ENCODE measurements at regions not wholly inside any gene's neighbourhood (a gene's known extent, or its start where the extent isn't known, plus 50 kb on each side); places are given as distances from the start of the nearest gene placed in this dataset.

DNA sequence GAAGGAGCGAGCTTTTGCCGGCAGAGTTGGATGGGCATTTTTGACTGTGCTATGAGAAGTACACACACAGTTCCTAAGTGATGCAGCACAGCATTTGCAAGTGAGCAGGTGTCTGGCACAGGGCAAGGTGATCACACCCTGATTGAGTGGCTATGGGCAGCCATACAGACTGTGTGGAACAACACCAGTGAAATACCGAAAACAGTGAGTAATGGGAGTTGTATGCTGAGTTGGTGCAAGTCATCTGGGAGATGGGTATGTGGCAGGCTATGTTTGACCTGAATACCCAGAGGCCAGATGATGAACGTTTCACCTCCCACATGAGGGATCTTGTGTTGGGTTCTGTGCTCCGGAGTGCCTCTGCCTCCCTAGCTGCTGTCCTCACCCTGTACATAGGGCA is 53.5 kb upstream of the TIPARP start:
- no peak for DNase-seq
- no peak overlapping the region for H3K4me3 ChIP-seq
- WGBS, 3 donors: 84 to 89% (median 84%) methylated on average over 5 of the region's 5 CpGs
- TF ChIP-seq EP300 (IDR thresholded peaks at IDR 0.05): no peak
- TF ChIP-seq, protein P1, sequence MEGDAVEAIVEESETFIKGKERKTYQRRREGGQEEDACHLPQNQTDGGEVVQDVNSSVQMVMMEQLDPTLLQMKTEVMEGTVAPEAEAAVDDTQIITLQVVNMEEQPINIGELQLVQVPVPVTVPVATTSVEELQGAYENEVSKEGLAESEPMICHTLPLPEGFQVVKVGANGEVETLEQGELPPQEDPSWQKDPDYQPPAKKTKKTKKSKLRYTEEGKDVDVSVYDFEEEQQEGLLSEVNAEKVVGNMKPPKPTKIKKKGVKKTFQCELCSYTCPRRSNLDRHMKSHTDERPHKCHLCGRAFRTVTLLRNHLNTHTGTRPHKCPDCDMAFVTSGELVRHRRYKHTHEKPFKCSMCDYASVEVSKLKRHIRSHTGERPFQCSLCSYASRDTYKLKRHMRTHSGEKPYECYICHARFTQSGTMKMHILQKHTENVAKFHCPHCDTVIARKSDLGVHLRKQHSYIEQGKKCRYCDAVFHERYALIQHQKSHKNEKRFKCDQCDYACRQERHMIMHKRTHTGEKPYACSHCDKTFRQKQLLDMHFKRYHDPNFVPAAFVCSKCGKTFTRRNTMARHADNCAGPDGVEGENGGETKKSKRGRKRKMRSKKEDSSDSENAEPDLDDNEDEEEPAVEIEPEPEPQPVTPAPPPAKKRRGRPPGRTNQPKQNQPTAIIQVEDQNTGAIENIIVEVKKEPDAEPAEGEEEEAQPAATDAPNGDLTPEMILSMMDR (IDR thresholded peaks at IDR 0.05): no peak
- TF ChIP-seq POLR2A (IDR thresholded peaks at IDR 0.05): no peak
- no peaks in the 10 kb centered on the region for H3K27me3 ChIP-seq
- no peaks in the 10 kb centered on the region for H3K9me3 ChIP-seq
- no peaks in the 10 kb centered on the region for H3K36me3 ChIP-seq
- intact Hi-C loops (cut with DNase I): no loop called here
- no peaks in the 10 kb centered on the region for H3K4me1 ChIP-seq (ENCODE audit: insufficient read depth)
- no peak overlapping the region for H3K27ac ChIP-seq

DNA sequence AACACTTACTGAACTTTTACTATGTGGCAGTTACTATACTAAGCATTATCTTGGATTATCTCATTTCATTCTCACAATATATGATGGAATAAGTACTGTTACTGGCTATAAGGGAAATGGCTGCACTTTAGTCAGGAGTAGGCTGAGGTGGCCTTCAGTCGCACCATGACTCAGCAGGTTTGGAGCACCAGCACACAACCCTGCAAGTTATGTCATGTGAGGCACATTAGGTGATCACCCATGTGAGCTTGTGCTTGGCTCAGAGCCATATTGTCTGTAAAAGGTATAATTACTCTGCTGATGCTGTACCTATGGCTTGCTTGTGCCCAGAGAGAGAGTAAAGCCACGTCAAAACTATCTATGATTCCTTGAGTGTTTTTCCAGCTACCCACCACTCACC is 54.1 kb upstream of the TIPARP start:
- Histone ChIP-seq H3K27me3 (no peaks in the 10 kb centered on the region), H3K27ac (no peak overlapping the region), H3K36me3 (no peaks in the 10 kb centered on the region), H3K4me1 (ENCODE audit: insufficient read depth) (no peaks in the 10 kb centered on the region), H3K9me3 (no peaks in the 10 kb centered on the region), H3K4me3 (no peak overlapping the region)
- intact Hi-C loops (cut with DNase I): no loop called here
- TF ChIP-seq, protein P1 (IDR thresholded peaks at IDR 0.05): no peak
- TF ChIP-seq POLR2A (IDR thresholded peaks at IDR 0.05) (no peak), EP300 (IDR thresholded peaks at IDR 0.05) (no peak)
- DNase-seq: no peak
- 81 to 86% (median 83%) methylated on average over 2 of the region's 2 CpGs for WGBS, 3 donors

DNA sequence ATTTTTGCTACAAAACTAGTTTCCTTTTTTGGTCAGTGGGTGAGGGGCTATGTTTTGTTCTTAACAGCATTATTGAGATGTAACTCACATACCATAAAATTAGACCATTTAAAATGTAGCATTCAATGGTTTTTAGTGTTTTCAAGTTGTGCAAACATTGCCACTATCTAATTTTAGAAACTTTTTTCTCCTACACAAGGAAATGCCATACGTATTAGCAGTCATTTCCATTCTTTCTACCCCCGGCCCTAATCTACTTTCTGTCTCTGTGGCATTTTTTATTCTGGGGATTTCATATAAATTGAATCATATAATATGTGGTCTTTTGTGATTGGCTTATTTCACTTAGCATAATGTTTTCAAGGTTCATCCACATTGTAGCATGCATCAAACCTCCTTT is 55.0 kb upstream of the TIPARP start:
- no peaks in the 10 kb centered on the region for H3K27me3 ChIP-seq
- DNase-seq: no peak
- no peak overlapping the region for H3K4me3 ChIP-seq
- no peak overlapping the region for H3K27ac ChIP-seq
- H3K9me3 ChIP-seq: no peaks in the 10 kb centered on the region
- WGBS, 3 donors: 63 to 73% (median 66%) methylated on average over 2 of the region's 2 CpGs
- intact Hi-C loops (cut with DNase I): no loop called here
- H3K36me3 ChIP-seq: no peaks in the 10 kb centered on the region
- no peaks in the 10 kb centered on the region for H3K4me1 ChIP-seq (ENCODE audit: insufficient read depth)
- TF ChIP-seq POLR2A (IDR thresholded peaks at IDR 0.05) (no peak), EP300 (IDR thresholded peaks at IDR 0.05) (no peak)
- TF ChIP-seq, protein P1 (IDR thresholded peaks at IDR 0.05): no peak

DNA sequence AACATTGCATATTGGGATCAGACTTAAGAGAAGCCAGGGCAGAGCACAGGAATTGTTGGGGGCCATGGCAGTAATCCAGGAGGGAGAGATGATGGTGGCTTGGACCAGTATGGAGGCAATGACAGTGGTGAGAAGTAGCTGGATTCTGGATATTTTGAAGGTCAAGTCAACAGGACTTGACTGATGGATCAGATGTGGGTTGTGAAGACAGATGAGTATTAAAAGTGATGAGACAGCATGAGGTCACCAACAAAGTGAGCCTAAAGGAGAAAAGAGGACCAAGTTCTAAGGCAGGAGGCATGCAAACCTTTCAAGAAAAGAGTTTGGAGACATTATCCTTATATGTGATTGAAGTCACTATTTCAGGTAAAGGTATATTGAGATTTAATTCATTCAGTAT is 56.6 kb upstream of the TIPARP start:
- Histone ChIP-seq H3K4me1 (ENCODE audit: insufficient read depth) (no peaks in the 10 kb centered on the region), H3K27ac (no peak overlapping the region), H3K4me3 (no peak overlapping the region), H3K36me3 (no peaks in the 10 kb centered on the region), H3K9me3 (no peaks in the 10 kb centered on the region), H3K27me3 (no peaks in the 10 kb centered on the region)
- intact Hi-C loops (cut with DNase I): no loop called here
- TF ChIP-seq POLR2A (IDR thresholded peaks at IDR 0.05) (no peak), EP300 (IDR thresholded peaks at IDR 0.05) (no peak)
- TF ChIP-seq, protein P1 (IDR thresholded peaks at IDR 0.05): no peak
- no peak for DNase-seq

DNA sequence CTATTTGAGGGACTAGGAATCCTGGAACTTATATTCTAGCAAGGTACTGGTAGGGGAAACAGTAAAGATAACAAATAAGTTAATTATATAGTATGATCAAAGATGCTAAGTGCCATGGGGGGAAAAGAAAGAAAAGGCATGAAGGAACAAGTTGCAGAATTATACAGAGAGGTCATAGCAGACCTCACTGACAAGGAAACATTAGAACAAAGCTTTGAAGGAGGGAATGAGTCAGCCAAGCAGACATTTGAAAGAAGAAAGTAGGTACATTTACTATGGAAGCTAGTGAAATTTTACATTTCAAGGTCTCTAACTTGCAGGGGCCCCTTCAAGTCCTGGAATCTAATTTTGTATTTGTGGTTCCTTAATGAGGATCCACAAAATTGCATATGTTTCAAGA is 57.2 kb upstream of the TIPARP start:
- no peaks in the 10 kb centered on the region for H3K9me3 ChIP-seq
- TF ChIP-seq, protein P1 (IDR thresholded peaks at IDR 0.05): no peak
- TF ChIP-seq POLR2A (IDR thresholded peaks at IDR 0.05): no peak
- no peak for TF ChIP-seq EP300 (IDR thresholded peaks at IDR 0.05)
- intact Hi-C loops (cut with DNase I): no loop called here
- H3K4me1 ChIP-seq (ENCODE audit: insufficient read depth): no peaks in the 10 kb centered on the region
- no peak overlapping the region for H3K27ac ChIP-seq
- H3K36me3 ChIP-seq: no peaks in the 10 kb centered on the region
- H3K4me3 ChIP-seq: no peak overlapping the region
- H3K27me3 ChIP-seq: no peaks in the 10 kb centered on the region
- DNase-seq: no peak

Measured in ovary (tissue), 7 donors.